AG08395 (cell line): ENCODE measurements at regions not wholly inside any gene's neighbourhood (a gene's known extent, or its start where the extent isn't known, plus 50 kb on each side); places are given as distances from the start of the nearest gene placed in this dataset.

Source experiments
- DNase-seq: peaks from one replicate; pipeline ENCODE4 v3.0.0; 2012; ENCODE audit warnings: mixed read lengths, low spot score

DNA sequence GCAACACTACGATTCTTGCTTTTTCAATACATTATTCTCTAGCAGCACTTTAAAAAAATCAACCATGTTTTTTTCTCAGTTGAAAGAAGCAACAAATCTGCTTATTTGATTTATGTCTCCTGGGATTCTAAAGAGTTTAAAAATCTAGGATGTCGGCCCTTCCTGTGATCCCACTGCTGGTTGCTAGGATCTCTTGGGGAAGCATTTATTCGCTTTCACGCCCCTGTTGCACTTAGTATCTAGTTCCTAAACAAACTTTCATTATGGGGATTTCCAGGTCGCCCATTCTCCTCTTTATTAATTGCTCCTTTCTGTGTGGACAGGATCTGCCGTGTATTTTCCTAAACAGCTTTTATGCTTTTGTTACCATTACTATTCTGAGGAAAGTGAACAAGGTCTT lies 313.5 kb downstream of the AGTPBP1 start:
- DNase-seq: no peak

DNA sequence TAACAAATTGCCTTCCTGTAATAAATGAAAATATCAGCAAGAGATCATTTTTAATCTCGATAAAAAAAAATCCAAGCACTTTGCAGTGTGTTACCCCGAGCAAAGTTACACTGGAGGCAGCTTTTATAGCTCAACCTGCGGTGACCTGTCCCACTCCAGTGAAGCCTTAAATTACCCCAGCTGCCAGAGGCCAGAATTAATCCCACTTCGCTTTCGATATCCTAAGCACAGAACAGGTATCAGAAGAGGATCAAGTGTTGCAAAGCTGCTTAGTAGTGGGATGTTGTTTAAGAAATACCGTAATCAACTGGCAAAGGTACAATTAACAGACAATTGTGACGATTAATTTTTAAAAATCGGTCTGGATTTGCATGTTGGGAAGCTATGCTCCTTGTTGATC lies 314.0 kb downstream of the AGTPBP1 start:
- no peak for DNase-seq

DNA sequence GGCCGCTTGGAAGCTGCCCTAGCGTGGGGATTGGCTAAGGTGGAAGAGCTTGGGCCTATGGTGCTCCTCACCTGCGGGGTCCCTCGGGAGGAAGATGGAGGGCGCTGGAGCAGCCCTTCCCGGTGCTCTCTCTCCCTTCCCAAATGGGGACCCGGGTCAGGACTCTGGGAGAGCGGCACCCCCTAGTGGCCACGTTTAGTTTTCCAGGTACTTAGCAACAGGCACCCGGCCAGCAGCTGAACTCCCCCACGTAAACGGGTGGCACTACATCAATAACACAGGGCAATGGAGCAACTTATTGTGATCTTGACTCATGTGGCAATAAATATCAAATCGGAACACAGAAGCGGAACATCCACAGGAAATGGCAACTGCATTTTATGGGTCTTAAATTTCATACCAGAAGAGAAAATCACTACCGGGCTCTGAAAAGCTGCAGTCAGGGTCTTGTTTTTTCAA lies 316.6 kb downstream of the AGTPBP1 start:
- DNase-seq: peak; percentile 66

DNA sequence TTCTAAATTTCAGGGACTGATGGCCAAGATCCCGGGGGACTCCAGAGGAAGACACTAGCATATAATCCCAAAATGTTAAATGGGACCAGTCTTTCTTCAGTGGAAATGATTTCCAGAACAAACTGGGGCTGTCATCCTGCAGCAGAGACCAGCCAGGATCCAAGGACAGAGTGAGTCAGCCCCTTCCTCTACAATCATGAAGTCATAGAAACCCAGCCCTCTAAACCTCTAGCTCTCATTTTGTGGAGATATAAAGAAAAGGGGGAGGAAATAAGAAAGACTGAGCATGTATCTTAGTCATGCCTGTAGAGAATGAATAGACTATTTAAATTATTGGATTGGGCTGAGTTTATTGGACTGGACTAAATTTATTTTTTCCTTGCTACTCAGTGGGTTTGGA lies 318.3 kb downstream of the AGTPBP1 start:
- no peak for DNase-seq

DNA sequence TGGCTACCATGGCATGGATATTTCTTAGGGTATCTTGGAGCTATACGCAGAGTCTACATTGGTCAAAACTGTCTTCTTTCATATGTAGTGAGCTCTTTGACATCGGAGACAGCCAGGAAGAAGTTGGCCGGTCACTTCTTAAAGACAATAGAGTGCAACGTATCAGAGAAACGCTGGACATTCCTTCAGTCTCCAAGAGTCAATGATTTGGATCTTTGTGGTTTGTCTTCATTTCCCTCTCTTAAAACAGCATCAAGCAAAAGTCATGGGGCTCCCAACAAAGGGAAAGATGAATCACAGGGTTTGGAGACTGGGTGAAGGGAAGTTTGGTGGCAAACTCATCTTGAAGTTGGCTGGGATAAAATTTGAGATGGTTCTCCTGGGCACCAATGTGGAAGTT lies 320.1 kb downstream of the AGTPBP1 start:
- DNase-seq: peak; percentile 21

DNA sequence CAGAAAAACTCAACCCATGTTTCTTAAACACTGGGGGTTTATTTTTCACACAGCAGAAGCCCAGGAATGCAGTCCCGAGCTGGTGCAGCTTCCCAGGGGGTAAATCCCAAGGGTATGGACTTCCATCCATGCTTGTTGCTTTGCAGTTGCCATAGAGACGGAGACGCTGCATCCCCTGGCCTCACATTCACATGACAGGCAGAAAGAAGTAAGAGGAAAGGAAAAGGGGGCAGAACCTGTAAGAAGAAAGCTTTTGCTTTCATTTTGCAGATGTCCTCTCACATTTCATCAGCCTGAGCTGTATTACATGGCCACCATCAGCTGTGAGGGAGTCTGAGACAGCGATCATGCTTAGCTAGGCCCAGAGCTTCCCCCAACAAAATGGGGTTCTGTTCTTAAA lies 321.0 kb downstream of the AGTPBP1 start:
- no peak for DNase-seq

DNA sequence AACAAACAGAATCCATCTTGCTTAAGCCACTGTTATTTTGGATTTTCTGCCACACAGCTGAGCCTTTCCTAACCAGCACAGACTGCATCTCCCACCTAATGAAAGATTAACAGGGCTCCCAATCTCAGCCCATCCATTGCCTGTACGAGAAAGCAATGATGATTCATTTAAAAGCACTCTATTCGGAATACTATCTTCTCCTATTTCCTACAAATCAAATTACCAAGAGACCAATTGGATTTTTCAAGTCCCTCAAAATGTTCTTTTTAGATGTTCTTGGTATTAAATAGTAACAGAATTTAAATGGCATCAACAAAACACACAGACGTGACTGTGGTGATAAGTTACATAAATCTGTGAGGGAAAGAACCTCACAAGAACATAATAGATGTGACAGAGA lies 324.1 kb downstream of the AGTPBP1 start:
- DNase-seq: no peak

DNA sequence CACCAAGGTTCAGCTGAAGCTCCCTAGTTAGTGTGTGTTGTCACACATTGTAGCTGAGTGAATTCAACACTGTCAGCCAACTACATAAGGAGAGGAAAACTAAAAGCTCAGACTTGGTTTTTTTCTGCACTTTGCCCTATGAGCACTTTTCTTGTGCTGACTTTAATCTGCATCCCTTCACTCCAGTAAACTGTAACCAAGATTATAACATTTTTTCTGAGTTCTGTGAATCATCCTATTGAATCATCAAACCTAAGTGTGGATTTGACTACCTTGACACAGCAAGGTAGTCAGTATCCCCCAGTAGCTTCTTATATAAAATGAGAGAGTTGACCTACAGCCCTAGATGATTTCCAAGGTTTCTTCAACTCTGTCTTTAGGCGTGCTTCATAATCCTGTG lies 325.0 kb downstream of the AGTPBP1 start:
- no peak for DNase-seq

DNA sequence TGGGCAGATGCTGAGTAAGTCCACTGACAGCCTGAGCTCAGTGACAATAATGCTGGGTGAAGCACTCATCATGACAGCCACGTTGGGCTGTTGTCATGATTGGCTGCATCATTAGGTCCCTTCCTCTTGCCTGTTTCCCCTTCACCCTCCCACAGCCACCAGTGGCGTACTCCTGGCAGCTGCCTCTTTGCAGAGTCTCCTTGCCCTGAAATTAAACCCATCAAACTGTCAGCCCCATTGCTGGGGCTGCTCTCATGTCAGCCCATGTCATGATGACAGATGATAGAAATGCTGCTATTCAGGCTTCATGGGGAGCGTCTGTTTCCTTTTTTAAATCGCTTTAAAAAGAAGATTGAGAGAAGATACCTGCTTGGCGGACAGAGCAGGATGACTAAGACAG lies 327.4 kb downstream of the AGTPBP1 start:
- no peak for DNase-seq

DNA sequence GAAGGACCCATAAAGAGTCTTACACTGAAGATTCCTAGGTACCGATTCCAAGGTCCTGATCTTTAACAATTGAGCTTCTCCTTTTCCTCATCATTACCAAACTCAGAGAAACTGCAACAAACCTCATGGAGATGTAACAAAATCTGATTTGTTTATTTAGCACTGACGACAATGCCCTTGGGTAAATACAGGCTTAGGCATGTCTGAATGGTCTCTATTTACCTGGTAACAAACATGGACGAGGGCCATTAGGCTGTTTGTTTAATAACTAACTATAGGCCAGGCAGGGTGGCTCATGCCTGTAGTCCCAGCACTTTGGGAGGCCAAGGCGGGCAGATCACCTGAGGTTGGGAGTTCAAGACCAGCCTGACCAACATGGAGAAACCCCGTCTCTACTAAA lies 333.3 kb downstream of the AGTPBP1 start:
- DNase-seq: no peak

DNA sequence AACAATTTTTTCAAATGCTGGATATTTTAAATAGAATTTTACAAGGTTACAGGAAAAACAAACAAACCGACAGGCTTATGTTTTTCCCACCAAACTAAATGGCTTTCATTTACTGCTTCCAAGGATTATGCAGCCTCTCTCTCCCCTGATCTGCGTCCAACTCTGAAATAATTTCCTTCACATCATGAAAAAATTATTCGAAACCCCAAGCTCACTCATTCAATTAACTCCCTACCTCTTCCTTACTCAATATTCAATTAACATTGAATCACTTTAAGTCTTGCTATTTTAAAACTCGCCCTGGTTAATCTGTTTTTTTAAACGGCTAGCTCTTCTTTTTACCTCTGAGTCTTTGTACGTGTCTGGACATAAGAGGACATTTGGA lies 336.2 kb downstream of the AGTPBP1 start:
- DNase-seq: no peak

DNA sequence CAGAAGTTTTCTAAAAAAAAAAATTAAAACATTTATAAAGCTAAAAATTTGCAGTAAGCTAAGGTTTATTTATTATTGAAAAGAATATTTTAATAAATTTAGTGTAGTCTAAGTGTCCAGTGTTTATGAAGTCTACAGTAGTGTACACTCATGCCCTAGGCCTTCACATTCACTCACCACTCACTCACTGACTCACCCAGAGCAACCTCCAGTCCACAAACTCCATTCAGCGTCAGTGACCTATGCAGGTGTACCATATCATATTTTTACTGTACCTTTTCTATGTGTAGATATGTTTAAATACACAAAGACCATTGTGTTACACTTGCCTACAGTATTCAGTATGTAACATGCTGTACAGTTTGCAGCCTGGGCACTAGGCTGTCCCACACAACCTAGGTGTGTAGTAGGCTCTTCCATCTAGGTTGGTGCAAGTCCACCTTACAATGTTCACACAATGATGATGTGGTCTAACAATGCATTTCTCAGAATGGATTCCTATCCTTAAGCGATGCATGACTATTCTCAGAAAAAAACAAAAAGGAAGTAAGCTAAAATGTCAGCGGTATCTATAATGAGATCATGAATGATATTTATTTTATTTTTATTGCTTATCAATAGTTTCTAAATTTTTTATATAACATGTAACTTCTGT lies 336.7 kb downstream of the AGTPBP1 start:
- no peak for DNase-seq

DNA sequence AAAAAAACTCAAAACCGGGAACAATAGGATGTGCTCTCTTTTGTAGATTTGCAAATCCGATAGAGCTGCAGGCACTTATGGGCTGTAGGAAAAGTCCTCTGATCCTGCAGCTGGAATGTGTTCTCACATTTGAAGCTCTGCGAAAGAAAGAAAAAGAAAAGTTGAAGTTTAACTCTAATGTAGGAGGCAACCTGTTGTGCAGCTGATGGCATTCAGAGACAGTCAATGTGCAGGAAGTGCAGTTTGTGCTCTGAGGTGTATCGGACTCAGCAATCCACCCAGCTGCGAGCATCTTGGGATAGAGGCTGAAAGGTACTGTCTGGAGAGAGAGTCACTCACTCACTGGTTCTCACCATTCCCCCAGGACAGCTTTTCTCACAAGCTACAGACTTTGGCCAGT lies 339.2 kb downstream of the AGTPBP1 start:
- no peak for DNase-seq

DNA sequence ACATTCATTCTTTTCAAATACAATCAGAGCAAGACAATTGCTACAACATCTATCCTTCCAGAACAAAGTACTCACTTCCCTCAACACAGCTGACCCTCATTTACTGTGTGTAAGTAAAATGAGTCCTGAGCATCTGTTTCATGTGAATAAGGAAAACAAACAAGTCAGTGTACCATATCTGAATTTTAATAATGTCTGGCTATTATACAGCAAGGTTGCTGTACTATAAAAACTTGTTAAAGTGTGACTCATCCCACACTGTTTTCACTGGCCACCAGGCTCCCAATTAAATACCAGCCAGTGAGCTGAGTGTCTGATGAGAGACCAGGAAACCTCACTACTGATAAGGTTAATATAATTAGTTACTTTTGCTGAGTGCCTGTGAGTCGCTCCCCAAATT lies 339.8 kb downstream of the AGTPBP1 start:
- no peak for DNase-seq

DNA sequence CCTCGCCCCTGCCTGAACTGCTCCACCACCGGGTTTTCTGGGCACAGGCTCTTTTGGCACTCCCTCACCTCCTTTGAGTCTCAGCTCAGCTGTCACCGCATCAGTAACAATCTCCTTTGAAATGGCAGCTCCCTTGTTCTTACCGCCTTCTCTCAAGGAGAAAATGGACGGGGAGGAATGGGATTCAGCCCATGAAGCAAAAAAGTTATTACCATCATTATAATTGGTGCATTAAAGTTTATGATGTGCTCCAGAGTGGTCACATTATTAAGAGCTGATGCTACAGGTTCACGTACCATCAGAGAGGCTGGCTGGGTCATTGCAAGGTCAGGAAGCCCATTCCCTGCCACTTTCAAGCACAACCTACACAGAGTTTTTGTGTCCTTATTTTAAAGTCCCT lies 344.7 kb downstream of the AGTPBP1 start:
- no peak for DNase-seq

DNA sequence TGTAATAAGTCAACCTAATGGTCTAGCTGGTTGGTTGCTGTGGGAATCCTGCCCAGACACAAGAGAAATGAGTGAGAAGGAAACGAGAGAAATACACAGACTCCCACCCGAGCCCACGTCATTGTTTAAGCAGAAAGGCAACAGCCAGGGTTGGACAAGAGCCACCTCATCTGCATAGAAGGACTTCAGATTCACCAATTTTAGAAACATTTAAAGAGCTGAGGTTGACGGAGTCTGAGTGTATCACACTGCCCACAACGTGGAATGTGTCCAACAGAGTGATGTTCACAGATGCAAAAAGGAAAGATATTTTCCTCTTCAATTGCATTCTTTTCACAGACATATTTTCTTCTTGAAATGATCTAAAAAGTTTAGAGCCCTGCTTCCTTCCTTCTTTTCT lies 349.5 kb downstream of the AGTPBP1 start:
- DNase-seq: no peak

DNA sequence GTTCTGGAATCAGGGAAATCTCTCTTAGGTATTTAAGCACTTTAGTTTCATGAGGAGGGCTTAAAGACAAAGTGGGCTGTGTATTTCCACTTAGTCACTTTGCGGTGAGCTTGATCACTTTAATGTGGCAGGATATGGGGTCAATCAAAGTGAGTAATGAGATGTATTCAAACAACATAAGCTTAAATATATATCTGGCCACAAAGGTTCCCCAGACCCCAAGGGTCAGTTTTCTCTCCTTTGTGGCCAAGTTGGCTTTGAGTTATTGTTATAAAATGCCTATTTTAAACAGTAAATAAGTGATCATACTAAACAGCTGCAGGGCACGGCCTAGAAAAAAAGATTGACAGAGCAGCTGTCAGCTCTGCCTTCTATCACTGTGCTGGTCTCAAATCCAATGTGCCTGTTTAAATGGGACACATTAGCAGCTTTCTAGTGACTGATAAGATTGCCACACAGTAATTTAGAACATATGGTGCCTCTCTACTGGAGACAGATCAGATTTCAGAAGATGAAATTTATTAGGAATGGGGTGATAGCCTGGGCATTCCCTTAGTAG lies 363.9 kb downstream of the AGTPBP1 start:
- DNase-seq: no peak

DNA sequence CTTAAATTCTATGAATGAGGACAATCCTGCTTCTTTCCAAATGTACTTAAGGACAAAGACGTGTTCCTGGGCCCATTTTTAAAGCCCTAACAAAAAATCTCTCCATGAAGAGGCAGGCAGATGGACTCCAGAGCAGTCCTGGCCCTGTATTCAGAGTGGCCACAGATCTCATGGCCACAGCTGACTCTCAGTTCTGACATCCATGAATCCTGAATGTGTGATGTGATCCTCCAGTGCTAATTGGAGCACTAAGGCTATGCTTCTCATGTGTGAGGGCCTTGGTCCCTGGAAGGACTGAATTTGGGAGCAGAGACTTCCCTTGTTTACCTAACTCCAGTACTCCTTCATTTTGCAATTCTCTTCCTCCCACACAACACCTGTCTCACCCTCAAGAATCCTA lies 373.0 kb downstream of the AGTPBP1 start:
- DNase-seq: no peak

DNA sequence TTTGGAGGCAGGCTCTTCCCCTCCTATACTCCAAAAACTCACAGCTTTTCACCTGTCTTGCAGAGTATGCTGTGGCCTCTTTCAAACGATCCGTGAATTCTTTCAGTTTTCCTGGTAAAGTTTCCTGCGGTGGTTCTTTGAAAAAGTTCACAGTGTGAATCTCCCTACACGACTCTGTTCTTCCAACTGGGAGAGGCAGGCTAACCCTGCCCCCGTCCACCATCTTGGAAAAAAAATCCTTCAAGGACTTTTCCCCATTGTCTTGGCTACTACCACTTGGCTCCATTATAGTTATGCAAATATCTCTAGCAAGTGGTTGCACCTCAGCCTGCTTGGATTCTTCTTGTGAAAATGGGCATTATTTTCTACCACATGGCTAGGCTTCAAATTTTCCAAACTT lies 382.6 kb downstream of the AGTPBP1 start:
- no peak for DNase-seq

DNA sequence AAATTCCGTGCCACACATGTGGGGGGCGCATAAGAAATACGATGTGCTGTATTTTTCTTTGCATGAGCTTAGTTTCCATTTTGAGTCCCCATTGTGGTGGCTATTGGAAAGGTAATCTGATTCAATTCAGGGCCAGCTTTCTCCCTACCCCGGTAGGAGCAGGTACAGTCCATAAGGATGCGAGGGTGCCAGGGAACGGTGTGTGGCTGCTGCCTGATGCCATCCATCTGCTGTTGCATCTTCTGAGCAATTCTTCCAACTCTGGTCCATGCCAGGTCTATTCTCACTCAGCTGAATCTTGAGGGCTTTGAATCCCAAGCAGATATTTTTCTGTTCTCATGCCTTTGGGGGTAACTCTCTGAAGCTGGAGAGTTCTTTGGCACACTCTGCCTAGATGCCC lies 392.7 kb downstream of the AGTPBP1 start:
- DNase-seq: no peak

DNA sequence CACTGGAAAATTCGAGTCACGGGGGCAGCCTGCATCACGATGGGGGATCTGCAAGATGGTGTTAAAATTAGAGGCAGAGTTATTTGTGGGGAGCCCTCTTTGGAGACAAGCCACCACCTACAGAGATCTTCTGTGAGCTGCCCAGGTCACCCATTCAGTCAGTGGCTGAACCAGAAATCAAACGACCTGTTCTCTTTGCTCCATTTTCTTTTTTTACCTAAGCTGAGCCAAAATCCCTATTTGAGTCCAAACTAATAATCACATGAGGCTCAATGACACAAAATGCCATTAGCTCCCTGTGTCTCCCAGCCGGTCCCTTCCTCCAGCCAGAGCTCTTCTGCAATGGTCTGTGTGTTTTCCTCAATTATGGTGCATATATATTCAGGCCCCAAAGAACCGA lies 394.2 kb downstream of the AGTPBP1 start:
- no peak for DNase-seq

DNA sequence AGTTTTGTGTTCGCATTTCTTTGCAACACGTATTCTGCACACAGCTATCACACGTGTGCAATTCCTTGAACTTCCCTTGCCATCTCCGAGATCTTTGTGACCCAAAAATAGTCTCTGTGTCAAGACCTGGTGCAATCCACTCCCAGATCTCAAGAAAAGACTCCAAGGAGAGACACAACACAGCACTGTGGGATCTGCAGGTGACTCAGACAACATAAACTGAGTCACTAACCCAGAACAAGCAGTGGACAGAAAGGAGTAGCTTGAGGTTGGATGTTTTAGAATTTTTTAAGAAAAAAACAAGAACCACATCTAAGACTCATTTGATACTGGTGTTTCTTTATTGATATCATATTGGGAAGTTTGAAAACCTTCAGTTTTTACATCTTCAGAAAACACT lies 396.9 kb downstream of the AGTPBP1 start:
- no peak for DNase-seq

DNA sequence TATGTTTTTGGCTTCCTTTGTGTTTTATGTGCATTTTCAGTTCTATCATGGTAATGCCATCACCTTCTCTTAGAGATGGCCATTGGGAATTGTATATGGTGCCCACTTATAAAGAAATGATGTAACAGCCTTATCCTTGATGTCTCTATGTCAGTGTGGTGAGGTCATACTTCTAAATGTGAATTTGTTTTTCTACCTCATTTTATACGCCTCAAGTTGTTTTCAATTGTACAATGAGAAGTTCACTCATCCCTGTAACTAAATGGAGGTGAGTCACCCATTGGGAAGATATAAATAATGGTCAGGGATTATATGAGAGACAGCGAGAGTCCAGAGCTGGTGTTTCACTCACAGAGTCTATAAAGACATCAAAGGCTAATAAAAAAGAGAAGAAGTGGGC lies 402.4 kb downstream of the AGTPBP1 start:
- no peak for DNase-seq

DNA sequence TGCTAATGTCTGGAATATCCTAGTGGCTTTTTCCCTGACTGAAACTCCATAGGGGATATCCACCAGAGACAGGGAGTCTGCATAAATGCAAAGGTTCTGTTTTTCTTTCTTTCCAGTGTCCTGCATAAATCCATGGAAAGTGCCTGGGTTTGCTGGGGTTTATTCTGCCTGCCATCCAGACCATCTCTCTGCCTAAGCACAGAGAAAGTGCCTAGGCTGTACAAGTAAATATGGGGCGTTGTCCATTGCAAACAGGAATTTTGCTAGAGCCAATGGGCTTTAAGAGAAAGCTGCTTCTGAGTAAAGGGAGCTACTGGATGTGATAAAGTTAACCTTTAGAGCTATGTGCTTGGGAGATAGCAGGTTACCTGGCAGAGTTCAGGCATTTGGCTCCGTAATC lies 407.5 kb downstream of the AGTPBP1 start:
- no peak for DNase-seq
